Stomach (tissue), 4 donors: ENCODE measurements at regions not wholly inside any gene's neighbourhood (a gene's known extent, or its start where the extent isn't known, plus 50 kb on each side); places are given as distances from the start of the nearest gene placed in this dataset.

Experiments
- CTCF ChIP-seq, 7 experiments: fragments of 450-650 bp in 4 of 7; fragments of 200-600 bp in 3 of 7; sonication (generic) in 3 of 7; IDR thresholded peaks; one replicate each; pipeline ENCODE4 v1.5.1; 2016 to 2019; ENCODE audit warnings: antibody characterized with exemption in 7 of 7, control low read depth in 2 of 7, mild to moderate bottlenecking in 1 of 7
- EP300 ChIP-seq: sonication (generic); formaldehyde crosslinking; IDR thresholded peaks from one replicate; pipeline ENCODE4 v1.6.1; 2017; ENCODE audit warnings: antibody characterized with exemption
- POLR2A ChIP-seq, 4 donors: fragments of 450-650 bp; IDR thresholded peaks; one replicate each; pipeline ENCODE4 v1.6.1; 2016; ENCODE audit warnings: antibody characterized with exemption in 4 of 4, control low read depth in 2 of 4, mild to moderate bottlenecking in 1 of 4, moderate library complexity in 1 of 4
- POLR2AphosphoS5 ChIP-seq, 3 donors: sonication (generic); formaldehyde crosslinking; IDR thresholded peaks; one replicate each; pipeline ENCODE4 v1.6.1; 2016; ENCODE audit warnings: antibody characterized with exemption in 3 of 3

DNA sequence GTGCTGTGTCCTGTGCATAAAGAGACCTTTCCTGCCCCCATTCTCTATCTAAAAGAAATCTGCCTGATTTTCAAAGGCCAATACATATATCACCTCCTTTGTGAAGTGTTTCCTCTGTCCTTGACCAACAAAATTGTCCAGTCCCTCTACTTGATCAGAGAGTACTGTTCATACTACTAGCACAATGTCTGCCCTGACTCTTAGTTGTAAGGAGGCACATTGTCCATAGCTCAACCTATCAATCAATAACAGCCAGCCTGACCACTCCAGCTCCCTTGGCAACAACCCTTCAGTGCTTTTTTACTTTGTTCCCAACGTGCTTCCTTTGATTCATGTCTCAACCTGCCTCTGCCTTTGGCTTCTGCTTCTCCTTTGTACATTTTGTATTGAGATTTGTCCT, 398.9 kb downstream of the TRIB2 start:
- TF ChIP-seq POLR2AphosphoS5 (IDR thresholded peaks at IDR 0.05): no peak
- no peak for TF ChIP-seq CTCF (IDR thresholded peaks at IDR 0.05)
- no peak for TF ChIP-seq POLR2A (IDR thresholded peaks at IDR 0.05)
- TF ChIP-seq EP300: no peak
